H1 (cell line): ENCODE measurements at regions not wholly inside any gene's neighbourhood (a gene's known extent, or its start where the extent isn't known, plus 50 kb on each side); places are given as distances from the start of the nearest gene placed in this dataset.

Experiments used
- CHD2 ChIP-seq: IDR thresholded peaks from 2 replicates; pipeline ENCODE4 v1.6.1; 2012; ENCODE audit warnings: low read length, improper control_type of control experiment
- CTCF ChIP-seq, 3 experiments: IDR thresholded peaks; 1 replicate in 2 of 3; 2 replicates in 1 of 3; pipeline versions ENCODE4 v1.5.1 to v1.6.1; 2011; ENCODE audit warnings: low read length in 3 of 3, mild to moderate bottlenecking in 3 of 3, inconsistent platforms in 2 of 3, low read depth in 1 of 3, moderate library complexity in 1 of 3; ENCODE audit not compliant: insufficient read depth in 1 of 3; ENCODE audit errors: control extremely low read depth in 1 of 3
- EZH2 ChIP-seq: fragments of 200-600 bp; sonication (generic); IDR thresholded peaks from 2 replicates; pipeline ENCODE4 v1.7.1; 2012; ENCODE audit warnings: low read depth, mild to moderate bottlenecking, moderate library complexity, low read length, inconsistent platforms; ENCODE audit not compliant: severe bottlenecking
- MAFK ChIP-seq: IDR thresholded peaks from 2 replicates; pipeline ENCODE4 v1.6.1; 2012; ENCODE audit warnings: low read depth, mild to moderate bottlenecking, improper control_type of control experiment, low read length
- POLR2A ChIP-seq, 2 experiments: IDR thresholded peaks; 1 replicate in 1 of 2; 2 replicates in 1 of 2; pipeline ENCODE4 v1.6.1; 2011; ENCODE audit warnings: low read depth in 2 of 2, low read length in 2 of 2, mild to moderate bottlenecking in 2 of 2; ENCODE audit errors: control extremely low read depth in 1 of 2
- SP4 ChIP-seq: IDR thresholded peaks from 2 replicates; pipeline ENCODE4 v1.6.1; 2012; ENCODE audit warnings: low read length, inconsistent platforms
- TAF1 ChIP-seq: IDR thresholded peaks from 2 replicates; pipeline ENCODE4 v1.6.1; 2011; ENCODE audit warnings: mild to moderate bottlenecking, low read depth, low read length
- ZNF274 ChIP-seq: IDR thresholded peaks from 2 replicates; pipeline ENCODE4 v1.7.0; 2012; ENCODE audit warnings: low read length, borderline replicate concordance; ENCODE audit errors: extremely low read depth

- no peak for TF ChIP-seq CHD2
- no peak for TF ChIP-seq CTCF (IDR thresholded peaks at IDR 0.05; ENCODE audit: control extremely low read depth in 1 of 3, insufficient read depth in 1 of 3, low read depth in 1 of 3, low read length in 3 of 3)
- no peak for TF ChIP-seq POLR2A (IDR thresholded peaks at IDR 0.05; ENCODE audit: control extremely low read depth in 1 of 2, low read depth in 2 of 2, low read length in 2 of 2)
- no peak for TF ChIP-seq MAFK
- no peak for TF ChIP-seq TAF1
- no peak for TF ChIP-seq EZH2
- TF ChIP-seq SP4 = no peak
- TF ChIP-seq ZNF274 = no peak
Measured at GRCh38 chr2:9693646-9694045, 62.8 kb upstream of the YWHAQ start.
